Aorta (tissue), 5 donors: ENCODE measurements at regions not wholly inside any gene's neighbourhood (a gene's known extent, or its start where the extent isn't known, plus 50 kb on each side); places are given as distances from the start of the nearest gene placed in this dataset.

Experiments used
- ATAC-seq: fragments of 200-7000 bp; cut with Tn5 transposase; one replicate; pipeline ENCODE4 v1.9.1; 2022; ENCODE audit warnings: moderate library complexity; ENCODE audit not compliant: low FRiP score
- DNase-seq, 2 donors: peaks; one replicate each; pipeline ENCODE4 v3.0.0-alpha.2; 2020
- H3K27ac ChIP-seq, 2 donors: one replicate each; pipeline ENCODE4 v1.5.1; 2013; ENCODE audit warnings: low read length in 2 of 2, mild to moderate bottlenecking in 2 of 2, moderate library complexity in 2 of 2, control low read depth in 1 of 2, inconsistent platforms in 1 of 2, low read depth in 1 of 2
- H3K27me3 ChIP-seq, 2 donors: one replicate each; pipeline ENCODE4 v1.6.1; 2013; ENCODE audit warnings: control low read depth in 1 of 2, low read length in 1 of 2, mild to moderate bottlenecking in 1 of 2, moderate library complexity in 1 of 2; ENCODE audit not compliant: insufficient read depth in 2 of 2, control insufficient read depth in 1 of 2
- H3K36me3 ChIP-seq, 2 donors: one replicate each; pipeline ENCODE4 v1.6.1; 2013; ENCODE audit warnings: control low read depth in 1 of 2, low read length in 1 of 2, mild to moderate bottlenecking in 1 of 2; ENCODE audit not compliant: insufficient read depth in 2 of 2, control insufficient read depth in 1 of 2
- H3K4me1 ChIP-seq, 2 donors: one replicate each; pipeline ENCODE4 v1.6.1; 2013; ENCODE audit warnings: low read length in 2 of 2, control low read depth in 1 of 2, mild to moderate bottlenecking in 1 of 2, moderate library complexity in 1 of 2; ENCODE audit not compliant: insufficient read depth in 2 of 2, control insufficient read depth in 1 of 2
- H3K4me3 ChIP-seq, 2 donors: one replicate each; pipeline ENCODE4 v1.5.1; 2013; ENCODE audit warnings: low read length in 2 of 2, control low read depth in 1 of 2, mild to moderate bottlenecking in 1 of 2
- H3K9me3 ChIP-seq: one replicate; pipeline ENCODE4 v1.6.1; 2013; ENCODE audit warnings: mild to moderate bottlenecking, low read length; ENCODE audit not compliant: control insufficient read depth
- WGBS, 2 donors: extraction: QIAGEN DNeasy Blood & Tissue Kit; methylation state at CpG; one replicate each; pipeline ENCODE4 v1.1.7; 2013; 5-methylcytosine and 5-hydroxymethylcytosine counted together
- intact Hi-C, 2 donors: fragments of 100-400 bp; cut with DNase I; formaldehyde crosslinking; loops; one replicate each; pipeline versions ENCODE4 v1.14.2 to v1.15.0; 2022
- donor health status: healthy with polysubstance abuse.
- donor health status: Bipolar disorder and iron deficiency.
- donor health status: DM: no; HTN: no; CAD: no.
- donor health status: DM: no; HTN: no; CAD: no.
- donor health status: DM: yes; HTN: yes; CAD: no.

DNA sequence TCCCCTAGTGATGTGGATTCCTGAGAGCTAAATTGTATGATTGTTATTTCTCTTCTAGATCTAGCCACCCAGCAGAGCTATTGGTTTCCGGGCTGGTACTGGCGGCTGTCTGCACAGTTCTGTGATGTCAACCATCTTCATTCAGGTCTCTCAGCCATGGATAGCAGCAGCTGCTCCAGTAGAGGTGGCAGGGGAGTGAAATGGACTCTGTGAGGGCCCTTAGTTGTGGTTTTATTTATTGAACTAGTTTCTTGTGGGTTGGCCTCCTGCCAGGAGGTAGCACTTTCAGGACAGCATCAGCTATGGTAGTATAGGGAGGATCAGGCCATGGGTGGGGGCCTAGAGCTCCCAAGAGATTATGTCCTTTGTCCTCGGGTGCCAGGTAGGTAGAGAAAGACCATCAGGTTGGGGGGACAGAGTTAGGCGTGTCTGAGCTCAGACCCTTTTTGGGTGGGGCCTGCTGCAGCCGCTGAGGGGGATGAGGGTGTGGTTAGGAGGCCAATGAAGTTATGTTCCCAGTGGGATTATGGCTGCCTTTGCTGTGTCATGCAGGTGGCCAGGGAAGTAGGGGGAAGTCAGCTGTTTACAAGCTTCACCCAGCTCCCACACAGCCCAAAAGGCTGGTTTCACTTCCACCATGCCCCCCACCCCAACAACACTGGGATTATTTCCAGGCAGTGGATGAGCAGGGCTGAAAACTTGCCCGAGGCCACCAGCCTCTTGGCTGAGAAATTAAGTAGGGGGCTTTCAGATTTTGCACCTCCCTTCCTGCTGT is 55.1 kb upstream of the RGS4 start:
- 82 to 84% methylated on average over 6 of the region's 6 CpGs for WGBS, 2 donors
- Histone ChIP-seq H3K9me3 (peaks cover 3% of the 10 kb centered on the region), H3K4me3 (no peak overlapping the region), H3K27me3 (no peaks in the 10 kb centered on the region), H3K4me1 (no peaks in the 10 kb centered on the region), H3K27ac (no peak overlapping the region), H3K36me3 (no peaks in the 10 kb centered on the region)
- no peak for ATAC-seq
- DNase-seq: no peak
- intact Hi-C loops: no loop called here

DNA sequence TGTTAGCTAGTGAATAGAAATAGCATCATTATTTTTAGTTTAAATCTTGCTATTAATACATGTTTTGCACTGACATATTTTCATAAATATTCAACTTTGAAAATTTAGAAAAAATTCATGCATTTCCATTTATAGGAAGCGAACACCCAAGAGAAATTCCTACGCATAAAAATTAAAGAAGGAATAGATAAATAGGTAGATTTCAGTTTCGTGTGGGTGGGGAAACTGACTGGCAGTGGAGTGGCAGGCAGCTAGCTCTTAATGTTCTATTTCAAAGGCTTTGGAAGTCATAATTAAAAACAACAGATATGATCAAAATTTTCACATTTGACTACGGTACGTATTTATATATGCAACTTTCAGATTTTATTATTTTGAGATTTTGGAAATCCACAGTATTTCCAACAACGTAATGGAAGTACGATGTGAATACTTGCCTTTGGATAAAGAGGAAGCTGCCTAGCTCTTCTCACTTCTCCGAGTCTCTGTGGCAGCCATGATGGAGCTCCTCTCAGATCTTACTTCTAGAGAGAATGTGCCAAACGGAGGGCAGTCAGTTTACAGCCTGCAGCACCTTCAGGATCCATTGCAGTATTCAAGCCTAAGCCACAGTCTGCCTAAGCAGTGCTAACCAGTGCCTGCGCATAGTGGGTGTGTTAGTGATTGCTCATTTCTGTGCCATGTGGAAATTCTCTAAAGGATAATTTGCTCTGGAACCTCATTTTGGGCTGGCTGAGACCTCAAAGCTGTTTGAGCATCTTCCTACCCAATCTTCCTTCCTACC is 62.9 kb upstream of the RGS4 start:
- intact Hi-C loops: no loop called here
- DNase-seq (no peak), ATAC-seq (no peak)
- Histone ChIP-seq H3K27ac (no peak overlapping the region), H3K4me1 (no peaks in the 10 kb centered on the region), H3K36me3 (no peaks in the 10 kb centered on the region), H3K27me3 (no peaks in the 10 kb centered on the region), H3K4me3 (no peak overlapping the region), H3K9me3 (peaks cover 2% of the 10 kb centered on the region)
- 88 to 89% methylated on average over 10 of the region's 10 CpGs for WGBS, 2 donors

DNA sequence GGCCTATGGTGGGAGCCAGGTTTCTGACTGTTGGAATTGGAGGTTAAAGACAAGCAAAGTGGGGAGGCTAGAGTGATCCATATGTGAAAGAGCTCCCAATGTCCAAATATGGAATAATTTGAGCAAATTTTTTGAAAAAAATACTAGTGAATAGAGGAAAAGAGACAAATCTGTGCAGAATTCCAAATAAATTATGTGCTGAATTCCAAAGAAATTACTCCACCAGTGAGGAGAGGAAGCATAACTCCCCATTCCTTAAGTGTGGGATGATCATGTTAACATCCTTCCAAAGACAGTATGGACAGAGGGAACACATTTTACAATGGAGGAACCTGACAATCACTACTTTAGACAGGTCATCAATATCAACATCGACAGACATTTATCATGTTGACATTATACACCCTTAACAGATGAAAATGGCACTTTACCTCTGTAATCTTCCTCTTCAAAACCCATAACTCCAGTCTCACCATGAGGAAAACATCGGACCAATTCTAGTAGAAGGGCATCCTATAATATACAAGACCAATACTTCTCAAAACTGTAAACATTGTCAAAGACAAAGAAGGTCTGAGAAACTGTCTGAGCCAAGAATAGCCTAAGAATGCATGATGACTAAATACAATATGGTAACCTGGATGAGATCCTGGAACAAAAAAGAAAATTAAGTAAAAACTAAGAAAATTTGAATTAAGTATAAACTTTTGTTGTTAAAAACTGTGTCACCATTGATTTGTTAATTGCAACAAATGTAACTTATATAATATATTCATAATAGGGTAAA is 71.5 kb upstream of the RGS4 start:
- WGBS, 2 donors: 91 to 92% methylated on average over 2 of the region's 2 CpGs
- Histone ChIP-seq H3K4me1 (no peaks in the 10 kb centered on the region), H3K9me3 (no peaks in the 10 kb centered on the region), H3K27me3 (peaks cover 0 to 1% of the 10 kb centered on the region in 2 donors), H3K4me3 (no peak overlapping the region), H3K27ac (no peak overlapping the region), H3K36me3 (no peaks in the 10 kb centered on the region)
- ATAC-seq (no peak), DNase-seq (no peak)
- intact Hi-C loops: no loop called here

DNA sequence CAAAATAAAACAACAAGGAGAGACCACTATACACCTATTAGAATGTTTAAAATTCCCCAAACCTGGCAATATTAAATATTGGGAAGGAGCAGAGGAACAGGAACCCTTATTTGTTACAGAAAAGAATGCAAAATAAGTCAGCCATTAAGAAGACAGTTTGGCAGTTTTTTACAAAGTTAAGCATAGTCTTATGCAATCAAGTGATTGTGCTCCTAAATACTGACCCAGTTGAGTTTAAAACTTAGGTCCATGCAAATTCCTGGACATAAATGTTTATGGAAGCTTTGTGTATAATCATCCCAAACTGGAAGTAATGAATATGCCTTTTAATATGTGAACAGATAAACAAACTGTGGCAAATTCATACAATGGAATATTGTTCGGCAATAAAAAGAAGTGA is 72.9 kb upstream of the RGS4 start:
- H3K4me1 ChIP-seq: no peaks in the 10 kb centered on the region
- no peaks in the 10 kb centered on the region for H3K9me3 ChIP-seq
- H3K4me3 ChIP-seq: no peak overlapping the region
- peaks cover 0 to 1% of the 10 kb centered on the region in 2 donors for H3K27me3 ChIP-seq
- no peaks in the 10 kb centered on the region for H3K36me3 ChIP-seq
- H3K27ac ChIP-seq: no peak overlapping the region
- DNase-seq (no peak), ATAC-seq (no peak)
- intact Hi-C loops: no loop called here
- WGBS, 2 donors: 99 to 100% methylated on average over 1 of the region's 1 CpG

DNA sequence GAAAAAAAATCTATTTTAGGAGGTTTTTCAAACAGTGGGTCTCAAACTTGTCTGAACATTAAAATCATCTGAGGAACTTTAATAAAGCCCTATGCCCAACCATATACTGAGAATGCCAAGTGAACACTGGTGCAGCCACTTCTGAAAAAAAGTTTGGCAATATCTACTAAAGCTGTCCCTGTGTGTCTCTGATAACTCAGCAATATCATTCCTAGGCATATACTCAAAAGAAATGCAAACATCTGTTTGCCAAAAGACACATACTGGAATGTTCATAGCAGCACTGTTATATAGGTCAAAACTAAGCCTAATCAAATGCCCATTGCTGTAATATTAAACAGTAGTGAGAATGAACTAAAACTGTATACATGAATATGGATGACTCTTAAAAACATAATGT is 74.2 kb upstream of the RGS4 start:
- intact Hi-C loops: no loop called here
- H3K4me1 ChIP-seq: no peaks in the 10 kb centered on the region
- H3K27me3 ChIP-seq: no peaks in the 10 kb centered on the region
- ATAC-seq (no peak), DNase-seq (no peak)
- H3K36me3 ChIP-seq: no peaks in the 10 kb centered on the region
- H3K9me3 ChIP-seq: no peaks in the 10 kb centered on the region
- no peak overlapping the region for H3K27ac ChIP-seq
- H3K4me3 ChIP-seq: no peak overlapping the region

DNA sequence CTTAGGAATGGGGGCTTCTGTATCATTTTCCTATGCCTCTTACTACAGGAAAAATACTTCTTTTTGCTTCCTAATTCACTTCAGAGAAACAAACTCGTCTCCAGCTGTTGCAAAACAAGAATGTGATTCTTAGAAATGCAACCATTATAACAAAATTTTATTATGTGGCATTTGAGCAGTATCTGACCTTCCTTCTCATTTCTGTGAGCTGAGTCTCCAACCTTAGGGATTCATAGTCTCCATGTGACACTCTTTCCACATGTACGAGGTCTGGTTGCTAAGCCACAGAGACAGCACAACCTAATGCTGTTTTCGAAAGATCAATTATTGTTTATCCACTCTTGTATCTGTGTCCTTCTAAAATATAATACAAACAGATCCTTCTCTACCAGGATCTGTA is 75.3 kb upstream of the RGS4 start:
- Histone ChIP-seq H3K4me3 (no peak overlapping the region), H3K9me3 (no peaks in the 10 kb centered on the region), H3K36me3 (no peaks in the 10 kb centered on the region), H3K27ac (no peak overlapping the region), H3K4me1 (no peaks in the 10 kb centered on the region), H3K27me3 (no peaks in the 10 kb centered on the region)
- 56 to 88% methylated on average over 3 of the region's 3 CpGs for WGBS, 2 donors
- intact Hi-C loops: no loop called here
- ATAC-seq (no peak), DNase-seq (no peak)

DNA sequence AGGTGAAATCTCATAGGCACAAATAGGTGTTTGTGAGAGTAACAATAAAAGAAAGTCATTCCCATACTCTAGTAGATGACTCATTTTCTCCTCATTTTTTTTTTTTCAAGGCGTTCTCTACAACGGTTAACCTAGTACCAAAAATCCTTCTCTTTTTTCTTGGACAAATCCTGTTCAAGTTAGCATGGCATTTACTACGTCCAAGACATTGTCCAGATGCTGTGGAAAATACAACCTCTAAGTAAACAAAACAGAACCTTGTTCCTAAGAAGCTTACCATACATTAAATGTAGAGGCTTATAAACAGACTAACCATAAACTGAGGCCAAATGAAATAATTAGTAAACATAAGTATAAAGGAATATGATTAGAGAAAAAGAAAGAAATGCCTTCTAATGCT is 76.2 kb upstream of the RGS4 start:
- Histone ChIP-seq H3K27ac (no peak overlapping the region), H3K36me3 (no peaks in the 10 kb centered on the region), H3K4me3 (no peak overlapping the region), H3K9me3 (no peaks in the 10 kb centered on the region), H3K27me3 (no peaks in the 10 kb centered on the region), H3K4me1 (no peaks in the 10 kb centered on the region)
- DNase-seq (no peak), ATAC-seq (no peak)
- intact Hi-C loops: no loop called here
- WGBS, 2 donors: 75 to 88% methylated on average over 3 of the region's 3 CpGs

DNA sequence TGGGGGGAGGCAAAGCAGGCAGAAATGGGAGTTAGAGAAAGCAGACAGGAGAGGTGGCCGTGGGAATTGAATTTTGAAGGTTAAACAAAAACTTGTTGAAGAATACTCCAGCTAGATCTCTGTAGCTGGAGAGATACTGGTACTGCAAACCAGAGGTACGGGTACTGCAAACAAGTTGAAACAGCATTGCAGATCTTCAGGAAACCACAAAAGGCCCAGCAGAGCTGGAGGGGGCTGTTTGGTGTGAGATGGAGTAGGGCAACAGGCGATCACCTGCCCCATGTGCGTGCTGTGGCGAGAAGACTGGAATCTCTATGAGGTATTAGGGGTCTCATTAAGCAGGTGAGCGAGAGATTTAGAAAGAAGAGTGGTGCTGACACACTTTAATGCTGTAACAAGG is 77.7 kb upstream of the RGS4 start:
- intact Hi-C loops: no loop called here
- DNase-seq: no peak
- H3K27ac ChIP-seq: no peak overlapping the region
- H3K36me3 ChIP-seq: no peaks in the 10 kb centered on the region
- no peaks in the 10 kb centered on the region for H3K4me1 ChIP-seq
- H3K27me3 ChIP-seq: no peaks in the 10 kb centered on the region
- ATAC-seq: no peak
- WGBS, 2 donors: 96 to 98% methylated on average over 6 of the region's 6 CpGs
- no peak overlapping the region for H3K4me3 ChIP-seq
- H3K9me3 ChIP-seq: no peaks in the 10 kb centered on the region
